Loucy (cell line): ENCODE measurements at regions not wholly inside any gene's neighbourhood (a gene's known extent, or its start where the extent isn't known, plus 50 kb on each side); places are given as distances from the start of the nearest gene placed in this dataset.

Source experiments
- H2AFZ ChIP-seq: fragments of 200-600 bp; sonication (generic); 2 replicates; pipeline ENCODE4 v1.6.0; 2016; ENCODE audit warnings: antibody characterized with exemption, mild to moderate bottlenecking, low read length, moderate library complexity
- H3F3A ChIP-seq: fragments of 200-600 bp; 2 replicates; pipeline ENCODE4 v1.6.0; 2016; ENCODE audit warnings: antibody characterized with exemption, low read depth, mild to moderate bottlenecking
- H3K27me3 ChIP-seq: fragments of 200-600 bp; sonication (generic); 2 replicates; pipeline ENCODE4 v1.6.1; 2014; ENCODE audit warnings: low read length, mild to moderate bottlenecking; ENCODE audit not compliant: insufficient read depth, poor library complexity, severe bottlenecking
- H3K36me3 ChIP-seq: fragments of 200-600 bp; sonication (generic); 2 replicates; pipeline ENCODE4 v1.6.1; 2016; ENCODE audit warnings: low read length; ENCODE audit not compliant: insufficient read depth
- H3K4me1 ChIP-seq: fragments of 200-600 bp; sonication (generic); 2 replicates; pipeline ENCODE4 v1.5.1; 2014; ENCODE audit warnings: low read length, mild to moderate bottlenecking; ENCODE audit not compliant: insufficient read depth, poor library complexity, severe bottlenecking
- H3K4me2 ChIP-seq: fragments of 200-600 bp; sonication (generic); 2 replicates; pipeline ENCODE4 v1.6.0; 2014; ENCODE audit warnings: antibody characterized with exemption, low read length, low read depth, mild to moderate bottlenecking; ENCODE audit not compliant: poor library complexity, severe bottlenecking
- H3K4me3 ChIP-seq: fragments of 200-600 bp; sonication (generic); 2 replicates; pipeline ENCODE4 v1.5.1; 2014; ENCODE audit warnings: low read length, mild to moderate bottlenecking, mixed read lengths; ENCODE audit not compliant: poor library complexity, severe bottlenecking
- H3K79me2 ChIP-seq: fragments of 200-600 bp; sonication (generic); 2 replicates; pipeline ENCODE4 v1.6.1; 2014; ENCODE audit warnings: low read length; ENCODE audit not compliant: insufficient read depth
- H3K9ac ChIP-seq: fragments of 200-600 bp; sonication (generic); 2 replicates; pipeline ENCODE4 v1.6.0; 2014; ENCODE audit warnings: mild to moderate bottlenecking, low read depth, low read length, moderate library complexity; ENCODE audit not compliant: poor library complexity, severe bottlenecking
- H3K9me2 ChIP-seq: fragments of 200-600 bp; sonication (generic); replicated peaks from 2 replicates; pipeline ENCODE4 v1.6.1; 2016; ENCODE audit warnings: low read depth, low read length, mixed read lengths
- H3K9me3 ChIP-seq: fragments of 200-600 bp; sonication (generic); 2 replicates; pipeline ENCODE4 v1.6.1; 2014; ENCODE audit warnings: mild to moderate bottlenecking, antibody characterized with exemption, low read length, low read depth; ENCODE audit not compliant: insufficient read depth
- H4K20me1 ChIP-seq: fragments of 200-600 bp; sonication (generic); 2 replicates; pipeline ENCODE4 v1.6.0; 2014; ENCODE audit warnings: antibody characterized with exemption, low read length, mild to moderate bottlenecking; ENCODE audit not compliant: insufficient read depth, poor library complexity, severe bottlenecking
- CTCF ChIP-seq: fragments of 200-600 bp; sonication (generic); conservative IDR thresholded peaks from 2 replicates; pipeline ENCODE4 v1.5.1; 2014; ENCODE audit warnings: mild to moderate bottlenecking, antibody characterized with exemption, low read length
- EZH2phosphoT487 ChIP-seq: fragments of 200-600 bp; IDR thresholded peaks from 2 replicates; pipeline ENCODE4 v1.6.1; 2018; ENCODE audit warnings: antibody characterized with exemption, mild to moderate bottlenecking, moderate library complexity, borderline replicate concordance

GRCh38 chr18:67318651-67319050 is 197.9 kb downstream of the DSEL start:
- no peaks in the 10 kb centered on the region for H3K4me1 ChIP-seq
- no peak for TF ChIP-seq CTCF
- no peak for TF ChIP-seq EZH2phosphoT487
- no peaks in the 10 kb centered on the region for H3K27me3 ChIP-seq
- no peaks in the 10 kb centered on the region for H3K79me2 ChIP-seq
- no peak overlapping the region for H2AFZ ChIP-seq
- no peaks in the 10 kb centered on the region for H3F3A ChIP-seq
- no peak overlapping the region for H3K4me3 ChIP-seq
- H3K4me2 ChIP-seq, result no peak overlapping the region
- H3K9ac ChIP-seq, result no peak overlapping the region
- no peaks in the 10 kb centered on the region for H3K9me3 ChIP-seq
- H4K20me1 ChIP-seq, result no peaks in the 10 kb centered on the region
- H3K9me2 ChIP-seq, result no peaks in the 10 kb centered on the region
- no peaks in the 10 kb centered on the region for H3K36me3 ChIP-seq

GRCh38 chr18:67310826-67311225 is 205.7 kb downstream of the DSEL start:
- H3K79me2 ChIP-seq, result no peaks in the 10 kb centered on the region
- H3K4me1 ChIP-seq, result no peaks in the 10 kb centered on the region
- TF ChIP-seq EZH2phosphoT487 (no peak), CTCF (no peak)
- no peak overlapping the region for H3K9ac ChIP-seq
- H3K4me3 ChIP-seq, result no peak overlapping the region
- no peaks in the 10 kb centered on the region for H4K20me1 ChIP-seq
- H3K4me2 ChIP-seq, result no peak overlapping the region
- no peaks in the 10 kb centered on the region for H3K27me3 ChIP-seq
- H3F3A ChIP-seq, result no peaks in the 10 kb centered on the region
- no peaks in the 10 kb centered on the region for H3K36me3 ChIP-seq
- no peaks in the 10 kb centered on the region for H3K9me3 ChIP-seq
- H3K9me2 ChIP-seq, result no peaks in the 10 kb centered on the region
- H2AFZ ChIP-seq, result no peak overlapping the region

- H3K9me2 ChIP-seq, result 0 out of 2 replicates have a peak, but pooled peaks cover 3% of the 10 kb centered on the region
- H2AFZ ChIP-seq, result no peak overlapping the region
- H3K79me2 ChIP-seq, result no peaks in the 10 kb centered on the region
- no peak overlapping the region for H3K4me2 ChIP-seq
- no peaks in the 10 kb centered on the region for H3K36me3 ChIP-seq
- H3K9me3 ChIP-seq, result no peaks in the 10 kb centered on the region
- H3K4me1 ChIP-seq, result no peaks in the 10 kb centered on the region
- no peaks in the 10 kb centered on the region for H3F3A ChIP-seq
- no peak overlapping the region for H3K9ac ChIP-seq
- no peak overlapping the region for H3K4me3 ChIP-seq
- H3K27me3 ChIP-seq, result no peaks in the 10 kb centered on the region
- no peak for TF ChIP-seq EZH2phosphoT487
- TF ChIP-seq CTCF, result no peak
- H4K20me1 ChIP-seq, result no peaks in the 10 kb centered on the region
Measured at GRCh38 chr18:67308819-67309218, 207.7 kb downstream of the DSEL start.
